HuH-7.5 (cell line): ENCODE measurements at regions not wholly inside any gene's neighbourhood (a gene's known extent, or its start where the extent isn't known, plus 50 kb on each side); places are given as distances from the start of the nearest gene placed in this dataset.
A peak's percentile ranks its signal among the peaks of the same experiment; 100 is the strongest.

Source experiments
- DNase-seq: peaks from one replicate; pipeline ENCODE4 v3.0.0; 2011; ENCODE audit warnings: low spot score

- no peak for DNase-seq
These were observed 269.6 kb downstream of the PARN start for GRCh38 chr16:14360326-14361037.

GRCh38 chr16:14358697-14359305 is 271.3 kb downstream of the PARN start:
- no peak for DNase-seq

- no peak for DNase-seq
These were observed 272.7 kb downstream of the PARN start for GRCh38 chr16:14357328-14357727.

GRCh38 chr16:14356064-14356463 is 274.0 kb downstream of the PARN start:
- DNase-seq: no peak

- DNase-seq: no peak
These were observed 275.3 kb downstream of the PARN start for GRCh38 chr16:14354561-14355351.

GRCh38 chr16:14353340-14353739 is 276.7 kb downstream of the PARN start:
- no peak for DNase-seq

- no peak for DNase-seq
These were observed 278.4 kb downstream of the PARN start for GRCh38 chr16:14351647-14352046.

- no peak for DNase-seq
These were observed 279.4 kb downstream of the PARN start for GRCh38 chr16:14350626-14351025.

GRCh38 chr16:14350081-14350480 is 279.0 kb downstream of the MRTFB start:
- DNase-seq: no peak

- DNase-seq: no peak
These were observed 276.6 kb downstream of the MRTFB start for GRCh38 chr16:14347706-14348105.

DNA sequence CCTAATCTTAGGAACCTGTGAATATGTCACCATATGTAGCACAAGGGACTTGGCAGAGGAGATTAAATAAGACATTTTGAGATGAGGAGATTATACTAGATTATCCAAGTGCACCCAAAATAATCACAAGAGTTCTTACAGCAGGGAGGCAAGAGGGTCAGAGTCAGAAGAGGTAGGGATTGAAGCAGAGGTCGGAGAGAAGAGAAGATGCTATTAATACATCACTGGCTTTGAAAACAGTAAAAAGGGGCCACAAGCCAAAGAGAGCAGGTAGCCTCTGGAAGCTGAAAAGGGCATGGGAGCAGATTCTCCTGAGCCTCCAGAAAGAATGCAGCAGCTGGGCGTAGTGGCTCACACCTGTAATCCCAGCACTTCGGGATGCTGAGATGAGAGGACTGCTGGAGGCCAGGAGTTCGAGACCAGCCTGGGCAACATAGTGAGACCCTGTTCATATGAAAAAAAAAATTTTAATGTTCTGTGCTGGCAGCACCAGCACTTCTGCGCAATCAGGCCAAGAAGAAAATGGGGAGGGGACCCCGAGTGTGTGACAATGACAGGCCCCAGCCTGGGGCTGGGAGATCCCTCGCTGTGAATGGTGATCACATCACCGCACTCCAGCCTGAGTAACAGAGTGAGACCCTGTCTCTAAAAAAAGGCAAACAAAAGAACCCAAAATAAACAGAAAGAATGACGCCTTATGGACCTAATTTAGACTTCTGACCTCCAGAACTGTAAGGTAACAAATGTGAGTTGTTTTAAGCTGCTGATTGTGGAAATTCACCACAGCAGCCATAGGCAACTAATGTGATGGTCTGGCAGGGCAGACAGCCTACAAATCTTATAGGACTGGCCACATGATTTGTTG is 275.4 kb downstream of the MRTFB start:
- no peak for DNase-seq

DNA sequence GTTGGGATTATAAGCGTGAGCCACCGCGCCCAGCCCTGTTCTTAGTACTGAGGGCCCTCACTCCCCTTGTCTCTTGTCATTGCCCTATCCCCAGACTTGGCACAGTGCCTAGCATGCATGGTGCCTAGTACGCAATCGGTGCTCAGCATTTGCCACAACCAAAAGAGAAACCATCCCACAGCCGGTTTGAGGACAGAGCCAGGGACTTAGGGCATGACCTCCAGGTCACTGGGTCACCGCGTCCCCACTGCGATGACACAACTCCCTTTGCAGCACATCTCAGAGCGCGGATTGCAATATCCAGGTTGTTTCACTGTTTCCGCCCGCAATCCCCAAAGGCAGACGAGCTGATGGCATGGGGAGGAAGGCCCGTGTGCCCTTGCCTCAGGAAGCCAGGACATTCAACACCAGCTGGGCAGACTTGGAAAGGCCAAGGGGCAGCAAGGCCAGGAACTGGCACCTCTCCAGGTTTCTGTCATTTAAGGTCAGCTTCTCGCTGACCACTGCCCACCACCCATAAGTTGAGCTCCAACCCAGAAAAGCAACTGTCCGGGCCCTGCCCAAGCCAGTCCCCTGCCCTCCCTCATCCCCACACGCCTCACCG is 274.5 kb downstream of the MRTFB start:
- DNase-seq: no peak

DNA sequence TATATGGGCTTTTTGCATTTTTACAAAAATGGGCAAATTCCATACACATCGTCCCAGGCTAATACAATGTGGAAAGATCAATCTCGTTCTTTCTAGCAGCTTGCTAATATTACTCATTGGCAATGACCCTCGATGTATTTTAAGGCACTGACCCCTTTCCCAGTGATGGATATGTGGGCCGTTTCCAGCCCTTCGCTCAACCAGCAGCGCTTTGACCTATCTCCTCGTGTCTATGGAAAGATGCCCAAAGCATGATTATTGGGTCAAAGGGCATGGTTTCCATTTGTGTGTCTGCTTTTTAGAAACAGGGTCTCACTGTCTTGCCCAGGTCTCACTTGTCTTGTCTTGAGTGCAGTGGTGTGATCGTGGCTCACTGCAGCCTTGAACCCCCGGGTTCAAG is 273.8 kb downstream of the MRTFB start:
- no peak for DNase-seq

DNA sequence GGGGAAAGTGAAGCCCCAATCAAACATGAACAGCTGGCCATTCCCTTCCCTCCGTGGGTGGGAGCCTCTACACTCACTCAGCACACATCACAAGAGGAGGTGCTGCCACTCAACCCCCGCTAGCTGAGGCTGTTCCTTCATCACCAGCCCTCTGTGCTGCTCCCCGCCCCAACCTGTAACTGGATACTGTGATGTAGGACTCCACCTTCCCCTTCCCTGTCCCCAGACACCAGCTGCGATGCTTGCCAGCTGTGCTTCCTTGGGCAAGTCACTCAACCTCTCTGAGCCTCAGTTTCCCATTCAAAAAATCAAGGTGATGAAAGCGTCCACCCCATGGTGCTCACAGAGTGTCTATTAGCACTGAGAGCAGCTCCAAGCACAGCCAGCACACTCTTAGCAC is 273.2 kb downstream of the MRTFB start:
- DNase-seq: no peak

GRCh38 chr16:14341324-14342225 is 270.5 kb downstream of the MRTFB start:
- DNase-seq: no peak

DNA sequence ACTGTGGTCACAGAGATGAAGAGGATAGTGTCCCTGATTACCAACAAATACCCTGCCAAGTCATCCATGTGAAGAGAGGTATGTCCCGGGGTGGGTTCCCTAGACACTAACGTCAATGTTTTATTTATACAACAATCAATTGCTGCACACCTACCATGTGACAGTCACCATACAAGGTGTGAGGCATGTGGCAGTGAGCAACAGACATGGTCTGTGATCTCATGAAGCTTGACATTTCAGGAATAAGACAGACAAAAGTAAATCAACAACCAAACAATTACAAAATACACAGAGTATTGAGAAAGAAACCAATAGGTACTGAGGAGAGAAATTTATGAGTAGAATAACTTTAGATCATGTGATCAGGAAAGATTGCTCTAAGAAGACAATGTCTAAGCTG is 268.6 kb downstream of the MRTFB start:
- no peak for DNase-seq

- no peak for DNase-seq
These were observed 267.9 kb downstream of the MRTFB start for GRCh38 chr16:14338969-14339368.

- no peak for DNase-seq
These were observed 267.1 kb downstream of the MRTFB start for GRCh38 chr16:14338236-14338635.

DNA sequence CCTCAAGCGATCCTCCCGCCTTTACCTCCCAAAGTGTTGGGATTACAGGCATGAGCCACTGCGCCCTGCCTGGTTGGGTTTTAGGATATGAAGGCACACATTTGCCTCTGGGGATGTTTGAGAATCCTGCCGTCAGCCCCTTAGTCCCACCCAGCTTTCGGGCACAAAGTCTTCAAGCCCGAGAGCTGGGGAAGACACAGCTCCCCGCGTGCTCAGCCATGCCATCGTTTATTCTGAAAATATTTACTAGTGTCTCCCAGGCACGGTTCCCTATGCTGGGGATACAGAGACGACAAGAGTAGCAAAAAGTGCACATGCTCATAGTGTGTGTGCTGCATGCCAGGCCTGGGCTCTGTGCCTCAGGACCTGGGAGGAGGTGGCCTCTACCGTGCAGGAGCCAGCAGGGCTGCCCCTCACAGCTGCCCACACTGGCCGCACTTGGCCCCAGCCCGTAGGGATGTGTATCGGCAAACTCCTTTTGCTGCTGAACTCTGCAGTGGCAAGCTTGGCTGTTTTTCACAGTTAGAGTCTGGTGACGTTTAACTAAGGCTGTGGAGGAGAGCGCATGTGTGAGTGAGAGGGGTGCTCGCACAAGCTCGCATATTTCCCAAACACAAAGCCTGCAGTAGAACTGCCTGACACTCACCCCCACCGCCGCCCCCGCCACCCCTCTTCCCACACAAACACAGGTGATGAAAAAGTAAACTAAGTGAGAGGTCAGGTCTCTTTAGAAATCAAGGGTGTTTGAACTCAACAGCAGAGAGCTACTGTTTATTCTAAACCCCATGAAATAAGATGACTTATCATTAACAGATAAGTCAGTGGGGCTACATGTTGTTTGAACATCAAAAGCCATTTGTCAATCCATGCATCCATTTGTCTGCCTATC is 266.4 kb downstream of the MRTFB start:
- DNase-seq: peak; percentile 27

DNA sequence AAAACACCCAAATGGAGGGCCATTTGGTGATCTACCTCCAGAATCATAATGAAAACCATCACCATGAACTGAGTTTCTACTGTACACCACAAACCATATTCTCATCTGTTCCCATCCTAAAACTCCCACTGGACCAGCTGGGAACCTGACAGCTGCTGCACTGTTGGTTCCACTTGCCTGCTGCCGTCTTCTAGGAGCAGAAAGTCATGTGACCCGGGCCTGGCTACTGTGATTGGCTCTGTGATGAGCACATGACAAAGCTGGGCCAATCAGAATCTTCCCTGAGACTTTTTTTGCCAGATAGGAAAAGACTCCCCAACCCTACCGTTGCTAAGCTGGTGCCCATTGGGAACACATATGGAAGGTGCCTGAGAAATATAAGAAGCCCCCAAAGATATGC is 264.2 kb downstream of the MRTFB start:
- DNase-seq: no peak
